HG03378 (cell line): ENCODE measurements at regions not wholly inside any gene's neighbourhood (a gene's known extent, or its start where the extent isn't known, plus 50 kb on each side); places are given as distances from the start of the nearest gene placed in this dataset.

Source experiments
- ATAC-seq: cut with Tn5 transposase; IDR thresholded peaks from one replicate; pipeline ENCODE4 v1.9.1; 2021; ENCODE audit warnings: mild to moderate bottlenecking, moderate library complexity; ENCODE audit not compliant: unreplicated experiment

DNA sequence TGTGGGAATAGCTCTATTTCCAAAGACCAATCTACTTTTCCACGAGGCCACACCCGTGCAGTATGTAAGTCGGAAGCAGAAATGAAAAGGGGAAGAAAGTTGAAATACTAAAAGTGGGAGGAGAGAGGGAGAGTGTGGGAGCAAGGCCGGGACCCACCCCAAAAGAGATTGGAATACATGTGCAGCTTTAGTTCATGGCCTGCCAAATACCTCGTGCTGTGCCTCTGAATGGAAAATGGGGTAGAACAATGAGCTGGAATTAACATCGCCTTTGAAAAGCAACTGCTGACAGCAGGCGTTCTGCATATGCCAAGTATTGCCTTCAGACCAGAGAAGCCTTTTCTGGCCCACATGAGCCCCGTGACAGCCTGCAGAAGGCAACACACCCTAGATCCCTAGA, 155.6 kb downstream of the CD83 start:
- ATAC-seq: no peak

GRCh38 chr6:14274016-14274415, 156.4 kb downstream of the CD83 start:
- ATAC-seq: no peak

- no peak for ATAC-seq
These were observed 157.2 kb downstream of the CD83 start for GRCh38 chr6:14274546-14275492.

DNA sequence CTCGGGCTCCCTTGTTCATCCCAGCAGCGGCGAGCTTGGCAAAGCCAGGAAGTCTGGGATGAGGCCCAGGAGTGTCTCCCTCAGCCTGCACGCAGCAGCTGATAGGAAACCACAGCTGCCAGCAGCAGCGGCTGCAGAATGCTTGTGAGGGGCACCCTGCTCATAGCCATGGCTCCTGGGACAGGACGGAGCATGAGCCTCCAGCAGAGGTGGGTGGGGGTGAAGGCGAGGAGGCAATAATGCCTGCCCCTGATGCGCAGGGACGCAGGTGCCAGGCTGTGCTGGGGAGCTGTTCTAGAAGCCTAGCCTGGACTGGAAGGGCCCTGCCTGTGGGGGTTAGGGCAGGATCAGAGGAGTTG, 157.9 kb downstream of the CD83 start:
- ATAC-seq: no peak

GRCh38 chr6:14276071-14276470, 158.5 kb downstream of the CD83 start:
- ATAC-seq: no peak

DNA sequence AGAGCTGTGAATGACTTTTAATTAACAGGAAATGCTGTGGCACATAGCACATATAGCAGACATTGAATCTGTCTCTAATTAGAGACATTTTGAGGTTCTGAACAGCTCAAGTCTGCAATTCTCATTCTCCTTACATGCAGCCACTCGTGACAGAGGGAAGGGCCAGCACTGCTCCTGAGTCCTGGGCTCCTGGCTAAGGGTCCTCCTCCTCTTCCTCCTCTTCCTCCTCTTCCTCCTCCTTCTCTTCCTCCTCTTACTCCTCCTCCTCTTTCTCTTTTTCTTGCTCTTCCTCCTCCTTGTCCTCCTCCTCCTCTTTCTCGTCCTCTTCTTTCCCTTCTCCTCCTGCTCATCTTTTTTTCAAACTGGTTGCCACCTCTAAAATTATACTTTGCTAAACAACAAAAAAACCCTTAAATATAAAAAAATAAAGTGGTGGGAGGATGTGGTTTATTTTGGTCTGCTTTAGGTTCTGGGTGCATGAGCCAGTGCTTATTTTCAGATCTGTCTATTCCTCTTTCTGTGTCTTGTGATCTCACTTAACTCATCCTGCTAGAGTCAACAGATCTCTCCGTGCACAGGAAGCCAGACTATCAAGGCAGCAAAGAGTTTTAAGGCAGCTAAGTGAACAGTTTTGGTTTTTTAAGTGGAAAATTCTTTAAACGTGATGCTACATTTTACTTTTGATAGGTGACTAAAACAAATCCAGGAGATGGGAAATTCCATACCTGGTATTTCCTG, 159.3 kb downstream of the CD83 start:
- ATAC-seq: peak; percentile 83

- peak; percentile 33 for ATAC-seq
These were observed 159.9 kb downstream of the CD83 start for GRCh38 chr6:14277405-14277930.

DNA sequence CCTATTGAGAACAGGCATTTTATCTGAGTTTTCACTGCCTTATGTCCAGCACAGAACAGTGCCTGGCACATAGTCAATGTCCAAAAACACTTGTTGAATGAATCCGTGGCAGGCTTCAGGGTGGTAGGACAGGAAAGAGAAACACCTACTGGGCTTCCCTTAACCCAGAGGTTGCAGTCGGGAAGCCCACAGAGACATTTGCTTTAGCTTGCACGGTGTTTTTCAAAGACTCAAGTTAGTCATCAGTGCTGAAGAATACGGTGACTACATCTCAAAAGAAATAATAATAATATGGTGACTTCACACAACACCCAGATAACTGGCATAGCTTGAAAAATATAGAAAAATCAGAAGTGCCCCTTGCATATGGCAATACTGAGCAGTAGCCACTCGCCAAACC, 160.4 kb downstream of the CD83 start:
- ATAC-seq: no peak

- ATAC-seq: no peak
These were observed 160.9 kb downstream of the CD83 start for GRCh38 chr6:14278446-14278845.

GRCh38 chr6:14280006-14280510, 162.5 kb downstream of the CD83 start:
- ATAC-seq: no peak

- no peak for ATAC-seq
These were observed 163.3 kb downstream of the CD83 start for GRCh38 chr6:14280766-14281293.

DNA sequence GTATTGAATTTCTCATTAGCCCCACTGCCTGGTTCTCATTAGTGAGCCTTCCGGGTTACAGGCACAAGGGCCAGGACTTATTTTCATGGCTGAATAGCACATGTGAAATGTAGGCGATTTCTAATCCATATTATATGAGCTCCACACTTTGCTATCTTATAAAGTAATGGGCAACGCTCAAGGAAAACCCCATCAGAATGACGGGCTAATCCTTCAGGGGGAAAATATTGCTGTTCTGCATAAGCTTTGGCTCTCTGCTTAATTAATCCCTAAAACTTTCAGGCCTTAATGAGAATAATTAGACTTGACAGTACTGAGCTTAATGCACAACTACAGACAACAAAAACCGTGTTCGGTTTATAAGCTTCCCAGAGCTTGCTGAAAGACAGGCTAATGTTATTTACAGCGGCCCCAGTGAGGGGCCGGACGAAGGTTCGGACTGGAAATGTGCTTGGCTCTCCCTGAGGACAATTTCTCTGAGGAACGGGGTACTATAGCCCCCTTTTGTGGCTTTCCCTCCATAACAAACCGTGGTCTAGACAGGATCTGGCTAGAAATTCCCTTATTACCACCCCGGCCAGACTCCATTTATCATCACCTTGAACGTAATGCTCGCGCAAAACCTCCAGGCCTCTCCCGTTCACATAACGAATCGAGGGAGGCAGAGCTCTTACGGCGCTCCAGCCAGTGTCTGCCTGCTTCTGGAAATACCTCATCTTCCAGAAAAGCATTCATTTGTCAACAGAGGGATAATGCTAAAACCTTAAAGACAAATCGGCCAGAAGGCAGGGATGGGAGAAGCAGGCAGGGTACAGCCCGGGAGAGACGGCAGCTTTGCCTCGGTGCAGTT, 164.5 kb downstream of the CD83 start:
- no peak for ATAC-seq

- no peak for ATAC-seq
These were observed 165.4 kb downstream of the CD83 start for GRCh38 chr6:14282854-14283505.

- no peak for ATAC-seq
These were observed 166.1 kb downstream of the CD83 start for GRCh38 chr6:14283600-14284235.

- ATAC-seq: no peak
These were observed 167.5 kb downstream of the CD83 start for GRCh38 chr6:14284969-14285590.

- ATAC-seq: no peak
These were observed 168.6 kb downstream of the CD83 start for GRCh38 chr6:14286144-14286543.

DNA sequence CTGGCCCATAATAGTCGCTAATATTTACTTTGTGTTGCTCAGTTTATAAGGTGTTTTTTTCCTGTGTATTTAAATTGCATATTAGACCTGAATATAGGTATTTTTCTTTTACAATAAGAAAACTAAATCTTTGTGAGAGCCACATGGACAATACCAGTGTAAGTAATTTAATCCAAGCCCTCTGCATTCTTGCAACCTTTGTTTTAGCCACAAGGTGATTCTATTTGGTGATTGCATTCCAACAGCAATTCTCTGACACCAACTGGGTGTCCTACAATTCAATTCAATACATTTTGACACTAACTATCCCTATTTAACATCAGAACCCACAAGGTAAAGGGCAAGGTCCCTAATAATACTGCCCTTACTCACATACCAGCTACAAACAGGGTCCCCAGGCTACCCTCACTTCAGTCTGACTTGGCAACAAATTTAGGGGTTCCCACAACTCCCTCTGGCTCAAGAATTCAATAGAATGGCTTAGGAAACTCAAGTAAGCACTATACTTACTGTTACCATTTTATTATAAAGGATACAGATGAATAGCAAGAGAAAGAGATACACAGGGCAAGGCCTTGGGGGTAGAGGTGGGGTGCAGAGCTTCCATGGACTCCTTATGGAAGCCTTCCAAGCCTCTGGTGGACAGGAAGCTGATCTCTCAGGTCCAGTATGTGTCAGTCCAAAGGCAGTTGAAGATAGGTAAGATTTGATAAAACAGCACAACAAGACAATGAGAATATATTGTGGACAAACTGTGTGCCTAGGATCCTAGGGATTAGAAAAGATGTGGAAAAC, 169.3 kb downstream of the CD83 start:
- no peak for ATAC-seq

DNA sequence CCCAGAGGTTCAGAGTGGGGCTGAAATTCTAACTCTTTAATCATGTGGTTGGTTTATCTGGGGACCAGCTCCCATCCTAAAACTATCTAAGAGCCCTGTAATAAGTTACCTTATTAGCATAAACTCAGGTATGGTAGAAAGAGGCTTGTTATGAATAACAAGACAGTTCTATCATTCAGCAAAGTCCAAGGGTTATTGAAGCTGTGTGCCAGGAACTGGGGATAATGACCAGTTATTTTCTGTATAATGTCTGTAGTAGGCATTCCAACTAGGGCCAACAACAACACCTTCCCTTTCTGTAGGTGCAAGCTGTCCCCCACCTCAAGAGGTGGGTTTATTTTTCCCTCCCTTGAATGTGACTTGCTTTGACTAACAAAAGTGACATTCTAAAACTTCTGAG, 170.1 kb downstream of the CD83 start:
- no peak for ATAC-seq
